ENCODE measurements at regions not wholly inside any gene's neighbourhood (a gene's known extent, or its start where the extent isn't known, plus 50 kb on each side); places are given as distances from the start of the nearest gene placed in this dataset.

DNA sequence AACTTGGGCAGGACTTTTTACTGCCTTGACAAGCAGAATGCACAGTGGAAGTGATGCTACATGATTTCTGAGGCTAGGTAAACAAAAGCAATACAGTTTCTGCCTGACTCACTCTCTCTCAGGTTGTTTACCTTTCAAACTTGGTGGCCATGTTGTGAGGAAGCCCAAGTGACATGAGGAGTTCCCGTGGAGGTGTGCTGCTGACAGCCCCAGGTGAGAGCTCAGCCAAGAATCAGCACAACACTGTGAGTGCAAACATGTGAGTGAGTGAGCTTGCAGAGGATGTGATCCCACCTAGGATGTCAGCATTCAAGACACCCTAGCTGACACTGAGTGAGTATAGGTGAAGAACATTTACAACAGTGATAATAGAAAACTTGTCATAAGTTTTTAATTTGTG is 71.1 kb upstream of the IFNAR2 start:
- Histone ChIP-seq H3K9ac (ENCODE audit: low read length) (no peak overlapping the region), H3K4me3 (replicated peaks in 1 of 2; ENCODE audit: low read depth in 1 of 2, low read length in 2 of 2) (no peak overlapping the region), H3K4me1 (ENCODE audit: control insufficient read depth in 1 of 2, insufficient read depth in 2 of 2, low read length in 2 of 2) (no peaks in the 10 kb centered on the region), H3K27me3 (ENCODE audit: insufficient read depth, low read length) (peaks cover 15% of the 10 kb centered on the region), H3K36me3 (ENCODE audit: control insufficient read depth in 1 of 2, insufficient read depth in 2 of 2, low read length in 2 of 2) (no peaks in the 10 kb centered on the region), H3K9me2 (ENCODE audit: insufficient read depth) (no peaks in the 10 kb centered on the region), H3K27ac (ENCODE audit: low read depth, low read length) (no peak overlapping the region), H4K20me1 (ENCODE audit: insufficient read depth) (no peaks in the 10 kb centered on the region), H3K4me2 (ENCODE audit: low read length) (no peak overlapping the region), H2AFZ (ENCODE audit: low read depth, low read length, poor library complexity, severe bottlenecking) (no peak overlapping the region), H3K79me2 (ENCODE audit: insufficient read depth, low read length) (no peaks in the 10 kb centered on the region), H3K9me3 (ENCODE audit: control insufficient read depth in 1 of 2, insufficient read depth in 1 of 2, low read depth in 1 of 2, low read length in 2 of 2) (peaks cover 0 to 15% of the 10 kb centered on the region in 2 experiments; a peak in 1 of 4 replicates)
- TF ChIP-seq YY1 (IDR thresholded peaks at IDR 0.05; ENCODE audit: extremely low read depth, insufficient replicate concordance, low read depth, low read length) (peak; percentile 14), SRF (IDR thresholded peaks at IDR 0.05; ENCODE audit: low read depth) (no peak)
- ChIA-PET POLR2A (no interaction called here), CTCF (no interaction called here), RAD21 (ENCODE audit: low non-redundant PET in 1 of 2, low total read pairs in 2 of 2, uncharacterized antibody in 2 of 2, unreplicated experiment in 2 of 2) (no interaction called here)
- ATAC-seq: no peak
- no peak for DNase-seq (ENCODE audit: low read depth, low spot score)
- intact Hi-C loops (cut with micrococcal nuclease): no loop called here
- no TSS peak for BruUV-seq (replicated peaks)

DNA sequence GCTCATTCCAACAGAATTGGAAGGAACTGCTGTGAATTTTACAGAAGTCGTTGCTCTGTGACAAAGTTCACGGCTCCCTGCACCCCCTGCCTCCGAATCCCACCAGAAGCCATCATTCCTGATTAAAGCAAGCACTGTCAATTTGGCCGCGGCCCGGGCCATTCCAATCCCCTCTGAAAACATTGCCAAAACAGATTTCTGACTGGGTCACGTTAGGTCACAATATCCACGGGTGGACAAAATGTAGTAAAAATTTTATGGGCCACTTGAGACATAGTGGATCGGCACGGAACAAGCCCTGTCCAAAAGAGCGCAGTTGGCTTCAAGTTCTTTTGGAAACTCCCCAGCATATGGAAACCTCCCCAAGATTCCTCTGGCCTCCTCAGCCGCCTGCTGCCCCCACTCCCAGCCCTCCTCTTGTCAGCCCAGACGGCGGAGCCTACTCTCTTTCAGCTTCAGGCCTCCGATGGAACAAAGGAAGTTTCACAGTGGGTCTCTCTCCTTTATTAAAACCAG is 67.2 kb upstream of the IFNAR2 start:
- ChIA-PET POLR2A (no interaction called here), RAD21 (ENCODE audit: low non-redundant PET in 1 of 2, low total read pairs in 2 of 2, uncharacterized antibody in 2 of 2, unreplicated experiment in 2 of 2) (no interaction called here), CTCF (no interaction called here)
- no peak overlapping the region for H3K4me2 ChIP-seq (ENCODE audit: low read length)
- H2AFZ ChIP-seq (ENCODE audit: low read depth, low read length, poor library complexity, severe bottlenecking): no peak overlapping the region
- no peaks in the 10 kb centered on the region for H3K36me3 ChIP-seq (ENCODE audit: control insufficient read depth in 1 of 2, insufficient read depth in 2 of 2, low read length in 2 of 2)
- H3K4me3 ChIP-seq (replicated peaks in 1 of 2; ENCODE audit: low read depth in 1 of 2, low read length in 2 of 2): no peak overlapping the region
- H3K27me3 ChIP-seq (ENCODE audit: insufficient read depth, low read length): peaks cover 14% of the 10 kb centered on the region; the same call in 1 of the 2 replicates
- no peaks in the 10 kb centered on the region for H3K4me1 ChIP-seq (ENCODE audit: control insufficient read depth in 1 of 2, insufficient read depth in 2 of 2, low read length in 2 of 2)
- no peaks in the 10 kb centered on the region for H3K79me2 ChIP-seq (ENCODE audit: insufficient read depth, low read length)
- no peak overlapping the region for H3K9ac ChIP-seq (ENCODE audit: low read length)
- no peak overlapping the region for H3K27ac ChIP-seq (ENCODE audit: low read depth, low read length)
- ATAC-seq: no peak
- H3K9me2 ChIP-seq (ENCODE audit: insufficient read depth): no peaks in the 10 kb centered on the region
- no peak for DNase-seq (ENCODE audit: low read depth, low spot score)
- no peaks in the 10 kb centered on the region for H4K20me1 ChIP-seq (ENCODE audit: insufficient read depth)
- intact Hi-C loops (cut with micrococcal nuclease): no loop called here
- peaks cover 0 to 15% of the 10 kb centered on the region in 2 experiments; a peak in 1 of 4 replicates for H3K9me3 ChIP-seq (ENCODE audit: control insufficient read depth in 1 of 2, insufficient read depth in 1 of 2, low read depth in 1 of 2, low read length in 2 of 2)
- BruUV-seq (replicated peaks): no TSS peak
- no peak for TF ChIP-seq POLR2AphosphoS5 (IDR thresholded peaks at IDR 0.05; ENCODE audit: low read depth, low read length)
- no peak for TF ChIP-seq CEBPB (IDR thresholded peaks at IDR 0.05; ENCODE audit: low read depth)
- no peak for TF ChIP-seq ELF1 (IDR thresholded peaks at IDR 0.05; ENCODE audit: borderline replicate concordance, low read depth)
- no peak for TF ChIP-seq POLR2A (IDR thresholded peaks at IDR 0.05; ENCODE audit: borderline replicate concordance, extremely low read depth, insufficient read depth, insufficient read length)
- no peak for TF ChIP-seq RAD21 (IDR thresholded peaks at IDR 0.05; ENCODE audit: low read depth)
- no peak for TF ChIP-seq YY1 (IDR thresholded peaks at IDR 0.05; ENCODE audit: extremely low read depth, insufficient replicate concordance, low read depth, low read length)
- TF ChIP-seq, protein P1, sequence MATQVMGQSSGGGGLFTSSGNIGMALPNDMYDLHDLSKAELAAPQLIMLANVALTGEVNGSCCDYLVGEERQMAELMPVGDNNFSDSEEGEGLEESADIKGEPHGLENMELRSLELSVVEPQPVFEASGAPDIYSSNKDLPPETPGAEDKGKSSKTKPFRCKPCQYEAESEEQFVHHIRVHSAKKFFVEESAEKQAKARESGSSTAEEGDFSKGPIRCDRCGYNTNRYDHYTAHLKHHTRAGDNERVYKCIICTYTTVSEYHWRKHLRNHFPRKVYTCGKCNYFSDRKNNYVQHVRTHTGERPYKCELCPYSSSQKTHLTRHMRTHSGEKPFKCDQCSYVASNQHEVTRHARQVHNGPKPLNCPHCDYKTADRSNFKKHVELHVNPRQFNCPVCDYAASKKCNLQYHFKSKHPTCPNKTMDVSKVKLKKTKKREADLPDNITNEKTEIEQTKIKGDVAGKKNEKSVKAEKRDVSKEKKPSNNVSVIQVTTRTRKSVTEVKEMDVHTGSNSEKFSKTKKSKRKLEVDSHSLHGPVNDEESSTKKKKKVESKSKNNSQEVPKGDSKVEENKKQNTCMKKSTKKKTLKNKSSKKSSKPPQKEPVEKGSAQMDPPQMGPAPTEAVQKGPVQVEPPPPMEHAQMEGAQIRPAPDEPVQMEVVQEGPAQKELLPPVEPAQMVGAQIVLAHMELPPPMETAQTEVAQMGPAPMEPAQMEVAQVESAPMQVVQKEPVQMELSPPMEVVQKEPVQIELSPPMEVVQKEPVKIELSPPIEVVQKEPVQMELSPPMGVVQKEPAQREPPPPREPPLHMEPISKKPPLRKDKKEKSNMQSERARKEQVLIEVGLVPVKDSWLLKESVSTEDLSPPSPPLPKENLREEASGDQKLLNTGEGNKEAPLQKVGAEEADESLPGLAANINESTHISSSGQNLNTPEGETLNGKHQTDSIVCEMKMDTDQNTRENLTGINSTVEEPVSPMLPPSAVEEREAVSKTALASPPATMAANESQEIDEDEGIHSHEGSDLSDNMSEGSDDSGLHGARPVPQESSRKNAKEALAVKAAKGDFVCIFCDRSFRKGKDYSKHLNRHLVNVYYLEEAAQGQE (IDR thresholded peaks at IDR 0.05; ENCODE audit: low read depth): no peak
- TF ChIP-seq, protein P2, sequence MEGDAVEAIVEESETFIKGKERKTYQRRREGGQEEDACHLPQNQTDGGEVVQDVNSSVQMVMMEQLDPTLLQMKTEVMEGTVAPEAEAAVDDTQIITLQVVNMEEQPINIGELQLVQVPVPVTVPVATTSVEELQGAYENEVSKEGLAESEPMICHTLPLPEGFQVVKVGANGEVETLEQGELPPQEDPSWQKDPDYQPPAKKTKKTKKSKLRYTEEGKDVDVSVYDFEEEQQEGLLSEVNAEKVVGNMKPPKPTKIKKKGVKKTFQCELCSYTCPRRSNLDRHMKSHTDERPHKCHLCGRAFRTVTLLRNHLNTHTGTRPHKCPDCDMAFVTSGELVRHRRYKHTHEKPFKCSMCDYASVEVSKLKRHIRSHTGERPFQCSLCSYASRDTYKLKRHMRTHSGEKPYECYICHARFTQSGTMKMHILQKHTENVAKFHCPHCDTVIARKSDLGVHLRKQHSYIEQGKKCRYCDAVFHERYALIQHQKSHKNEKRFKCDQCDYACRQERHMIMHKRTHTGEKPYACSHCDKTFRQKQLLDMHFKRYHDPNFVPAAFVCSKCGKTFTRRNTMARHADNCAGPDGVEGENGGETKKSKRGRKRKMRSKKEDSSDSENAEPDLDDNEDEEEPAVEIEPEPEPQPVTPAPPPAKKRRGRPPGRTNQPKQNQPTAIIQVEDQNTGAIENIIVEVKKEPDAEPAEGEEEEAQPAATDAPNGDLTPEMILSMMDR (IDR thresholded peaks at IDR 0.05 in 2 of 3, conservative IDR thresholded peaks at IDR 0.05 in 1 of 3; ENCODE audit: borderline replicate concordance in 1 of 3, insufficient read depth in 1 of 3, low read depth in 2 of 3, low read length in 2 of 3): no peak
- TF ChIP-seq, protein P3, sequence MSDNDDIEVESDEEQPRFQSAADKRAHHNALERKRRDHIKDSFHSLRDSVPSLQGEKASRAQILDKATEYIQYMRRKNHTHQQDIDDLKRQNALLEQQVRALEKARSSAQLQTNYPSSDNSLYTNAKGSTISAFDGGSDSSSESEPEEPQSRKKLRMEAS (IDR thresholded peaks at IDR 0.05): no peak
- no peak for TF ChIP-seq EZH2phosphoT487 (IDR thresholded peaks at IDR 0.05; ENCODE audit: borderline replicate concordance)
- no peak for TF ChIP-seq EGR1 (IDR thresholded peaks at IDR 0.05; ENCODE audit: low read depth)
- TF ChIP-seq JUND (IDR thresholded peaks at IDR 0.05): no peak
- TF ChIP-seq TCF7L2 (IDR thresholded peaks at IDR 0.05; ENCODE audit: borderline replicate concordance, extremely low read depth, insufficient read depth, insufficient read length): no peak
- no peak for TF ChIP-seq FOSL1 (IDR thresholded peaks at IDR 0.05; ENCODE audit: low read depth)
- TF ChIP-seq CBX3 (IDR thresholded peaks at IDR 0.05; ENCODE audit: low read depth): no peak
- TF ChIP-seq EZH2 (IDR thresholded peaks at IDR 0.05): no peak
